ENCODE measurements at regions not wholly inside any gene's neighbourhood (a gene's known extent, or its start where the extent isn't known, plus 50 kb on each side); places are given as distances from the start of the nearest gene placed in this dataset.

- no peaks in the 10 kb centered on the region for H3K9me2 ChIP-seq (ENCODE audit: insufficient read depth)
- H3K4me1 ChIP-seq (ENCODE audit: insufficient read depth): peaks cover 73% of the 10 kb centered on the region
- no peaks in the 10 kb centered on the region for H3K27me3 ChIP-seq (ENCODE audit: insufficient read depth)
- peak overlapping the region; percentile 87 for H3K4me3 ChIP-seq
- TF ChIP-seq POLR2AphosphoS5 (IDR thresholded peaks at IDR 0.05; ENCODE audit: low read depth) (0 out of 2 replicates have a peak, but pooled peaks have one; percentile 5), STAT1 (IDR thresholded peaks at IDR 0.05; ENCODE audit: unreplicated experiment) (no peak)
- no peaks in the 10 kb centered on the region for H3K36me3 Mint-ChIP-seq (ENCODE audit: low read depth)
- H3K9me3 Mint-ChIP-seq: no peaks in the 10 kb centered on the region; the same call in 2 of the 3 replicates
- H4K20me1 ChIP-seq (replicated peaks; ENCODE audit: insufficient read depth): peaks cover 7% of the 10 kb centered on the region; the same call in 1 of the 2 replicates
- ATAC-seq: peak; percentile 44
- peak overlapping the region; percentile 96 for H3K27ac Mint-ChIP-seq
- H2AFZ ChIP-seq: no peak overlapping the region
- DNase-seq (ENCODE audit: low spot score): peak; percentile 66
- no peaks in the 10 kb centered on the region; the same call in 1 of the 2 replicates for H3F3A ChIP-seq (replicated peaks; ENCODE audit: low read depth)
- peaks cover 54% of the 10 kb centered on the region for H3K4me1 Mint-ChIP-seq
- no peaks in the 10 kb centered on the region for H3K36me3 ChIP-seq (ENCODE audit: insufficient read depth)
- H3K4me2 ChIP-seq: peak overlapping the region; percentile 78
- peak overlapping the region; percentile 90 for H3K27ac ChIP-seq (ENCODE audit: low read depth)
- H3K4me3 Mint-ChIP-seq: peak overlapping the region; percentile 99
- peaks cover 83% of the 10 kb centered on the region for H3K79me2 ChIP-seq (replicated peaks; ENCODE audit: insufficient read depth)
- H3K27me3 Mint-ChIP-seq (ENCODE audit: insufficient read depth, low read depth, poor library complexity): peaks cover 12% of the 10 kb centered on the region
Measured at GRCh38 chr6:56842686-56843475, 112.0 kb upstream of the BEND6 start.

GRCh38 chr6:56841751-56842150 is 113.2 kb upstream of the BEND6 start:
- H3K4me3 ChIP-seq: peak overlapping the region; percentile 87
- Mint-ChIP-seq H3K4me1 (peaks cover 57% of the 10 kb centered on the region), H3K4me3 (peak overlapping the region; percentile 99), H3K27me3 (ENCODE audit: insufficient read depth, low read depth, poor library complexity) (peaks cover 12% of the 10 kb centered on the region), H3K9me3 (no peaks in the 10 kb centered on the region; the same call in 2 of the 3 replicates), H3K27ac (no peak overlapping the region), H3K36me3 (ENCODE audit: low read depth) (no peaks in the 10 kb centered on the region)
- no peak overlapping the region for H2AFZ ChIP-seq
- TF ChIP-seq EZH2phosphoT487 (IDR thresholded peaks at IDR 0.05; ENCODE audit: unreplicated experiment) (no peak), ZNF114 (CRISPR knock-in tag; IDR thresholded peaks at IDR 0.05) (no peak), ZNF331 (CRISPR knock-in tag; IDR thresholded peaks at IDR 0.05; ENCODE audit: low read depth) (no peak), POLR2AphosphoS5 (IDR thresholded peaks at IDR 0.05; ENCODE audit: low read depth) (no peak), NANOG (IDR thresholded peaks at IDR 0.05; ENCODE audit: borderline replicate concordance) (no peak), CREB1 (CRISPR knock-in tag; IDR thresholded peaks at IDR 0.05; ENCODE audit: low read depth) (no peak), EZH2 (IDR thresholded peaks at IDR 0.05; ENCODE audit: low read depth, unreplicated experiment) (no peak), ZNF462 (CRISPR knock-in tag; IDR thresholded peaks at IDR 0.05) (no peak), REST (IDR thresholded peaks at IDR 0.05; ENCODE audit: unreplicated experiment) (no peak)
- ATAC-seq (no peak), DNase-seq (ENCODE audit: low spot score) (no peak)
- H3K79me2 ChIP-seq (replicated peaks; ENCODE audit: insufficient read depth): peaks cover 83% of the 10 kb centered on the region
- peaks cover 77% of the 10 kb centered on the region for H3K4me1 ChIP-seq (ENCODE audit: insufficient read depth)
- no peaks in the 10 kb centered on the region for H3K27me3 ChIP-seq (ENCODE audit: insufficient read depth)
- peak overlapping the region; percentile 78 for H3K4me2 ChIP-seq
- H3K36me3 ChIP-seq (ENCODE audit: insufficient read depth): no peaks in the 10 kb centered on the region
- peaks cover 5% of the 10 kb centered on the region; the same call in 1 of the 2 replicates for H4K20me1 ChIP-seq (replicated peaks; ENCODE audit: insufficient read depth)
- no peaks in the 10 kb centered on the region; the same call in 1 of the 2 replicates for H3F3A ChIP-seq (replicated peaks; ENCODE audit: low read depth)
- no peaks in the 10 kb centered on the region for H3K9me2 ChIP-seq (ENCODE audit: insufficient read depth)
- H3K27ac ChIP-seq (ENCODE audit: low read depth): no peak overlapping the region

All from GM23338 (cell line).